OCI-LY3 (cell line): ENCODE measurements at regions not wholly inside any gene's neighbourhood (a gene's known extent, or its start where the extent isn't known, plus 50 kb on each side); places are given as distances from the start of the nearest gene placed in this dataset.

ENCODE experiments used
- H2AFZ ChIP-seq: fragments of 200-600, 300-600 bp; shearing (Covaris generic); 2 replicates; pipeline ENCODE4 v1.6.0; 2014; ENCODE audit warnings: antibody characterized with exemption, low read depth, low read length
- H3K27ac ChIP-seq: fragments of 200-600, 300-600 bp; sonication (generic); 2 replicates; pipeline ENCODE4 v1.5.1; 2014; ENCODE audit warnings: mild to moderate bottlenecking, low read length, moderate library complexity, mixed read lengths
- H3K27me3 ChIP-seq: fragments of 200-600, 300-600 bp; sonication (generic); 2 replicates; pipeline ENCODE4 v1.6.1; 2014; ENCODE audit warnings: low read depth, low read length, mixed read lengths
- H3K36me3 ChIP-seq: fragments of 200-600, 300-600 bp; sonication (generic); replicated peaks from 2 replicates; pipeline ENCODE3; 2014; ENCODE audit warnings: low read depth, low read length, mixed read lengths
- H3K4me1 ChIP-seq: fragments of 300-600, 200-600 bp; sonication (generic); 2 replicates; pipeline ENCODE4 v1.6.1; 2014; ENCODE audit warnings: low read length, mixed read lengths
- H3K4me2 ChIP-seq: fragments of 200-600, 300-600 bp; sonication (generic); 2 replicates; pipeline ENCODE4 v1.6.1; 2014; ENCODE audit warnings: low read length, mixed read lengths
- H3K4me3 ChIP-seq: fragments of 300-600, 200-600 bp; sonication (generic); 2 replicates; pipeline ENCODE4 v1.5.1; 2014; ENCODE audit warnings: antibody characterized with exemption, mild to moderate bottlenecking, low read length, moderate library complexity
- H3K79me2 ChIP-seq: fragments of 300-600, 200-600 bp; shearing (Covaris generic); 2 replicates; pipeline ENCODE4 v1.6.1; 2014; ENCODE audit warnings: mild to moderate bottlenecking, low read length, mixed read lengths
- H3K9ac ChIP-seq: fragments of 300-600, 200-600 bp; shearing (Covaris generic); 2 replicates; pipeline ENCODE4 v1.6.0; 2014; ENCODE audit warnings: mild to moderate bottlenecking, low read length, moderate library complexity
- H3K9me3 ChIP-seq: fragments of 200-600, 300-600 bp; shearing (Covaris generic); 2 replicates; pipeline ENCODE4 v1.6.1; 2014; ENCODE audit warnings: low read length, mixed read lengths; ENCODE audit not compliant: insufficient read depth
- H4K20me1 ChIP-seq: fragments of 200-600, 300-600 bp; sonication (generic); 2 replicates; pipeline ENCODE4 v1.6.1; 2016; ENCODE audit warnings: low read length, mixed read lengths; ENCODE audit not compliant: insufficient read depth
- EZH2phosphoT487 ChIP-seq: fragments of 200-600 bp; shearing (Covaris generic); IDR thresholded peaks from 2 replicates; pipeline ENCODE4 v1.6.1; 2018; ENCODE audit warnings: antibody characterized with exemption, mixed run types, low read depth
- TF ChIP-seq, protein P1 (sequence below): fragments of 200-600, 300-600 bp; sonication (generic); IDR thresholded peaks from 2 replicates; pipeline ENCODE4 v1.5.1; 2014; ENCODE audit warnings: antibody characterized with exemption, low read length, low read depth

DNA sequence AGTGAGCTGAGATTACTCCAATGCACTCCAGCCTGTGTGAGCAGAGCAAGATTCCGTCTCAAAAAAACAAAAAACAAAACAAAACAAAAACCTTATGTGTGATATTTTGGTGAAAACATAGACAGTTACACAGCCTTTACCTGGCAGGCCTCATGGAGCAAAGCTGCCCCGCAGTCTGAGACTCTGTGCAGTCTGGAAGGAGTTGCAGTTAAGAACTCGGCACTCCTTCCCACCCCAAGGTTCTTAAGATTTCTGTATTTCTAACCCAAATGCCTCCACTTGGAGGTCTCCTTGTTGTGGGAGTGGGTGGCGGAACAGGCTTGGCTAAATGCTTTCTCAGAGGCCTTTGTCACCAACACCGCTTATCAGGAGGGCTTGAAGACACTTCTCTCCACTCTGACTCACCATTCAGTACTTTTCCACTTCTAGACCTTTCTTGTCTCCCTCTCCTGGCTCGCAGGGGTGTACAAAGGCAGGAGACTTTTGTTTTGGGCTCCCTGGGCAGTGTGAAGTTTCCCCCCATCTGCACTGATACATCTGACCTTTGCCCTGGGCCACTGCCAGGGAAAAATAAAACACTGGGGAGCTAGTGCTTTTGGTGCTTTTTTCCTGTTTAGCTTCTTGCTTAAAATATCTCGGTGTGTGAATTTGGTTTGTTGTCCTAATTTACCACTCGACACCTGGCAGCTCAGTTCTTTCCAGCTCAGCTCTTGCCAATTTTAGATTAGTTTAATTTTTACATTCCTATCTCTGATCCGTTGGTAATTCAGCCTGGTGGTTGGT lies 51.3 kb upstream of the MAGI2 start:
- Histone ChIP-seq H3K27ac (no peak overlapping the region), H3K36me3 (no peaks in the 10 kb centered on the region), H3K79me2 (no peaks in the 10 kb centered on the region), H3K4me3 (no peak overlapping the region), H3K4me2 (no peak overlapping the region), H3K9ac (no peak overlapping the region), H2AFZ (no peak overlapping the region), H3K9me3 (no peaks in the 10 kb centered on the region), H3K27me3 (no peaks in the 10 kb centered on the region), H3K4me1 (no peaks in the 10 kb centered on the region), H4K20me1 (no peaks in the 10 kb centered on the region)
- no peak for TF ChIP-seq EZH2phosphoT487
- TF ChIP-seq, protein P1, sequence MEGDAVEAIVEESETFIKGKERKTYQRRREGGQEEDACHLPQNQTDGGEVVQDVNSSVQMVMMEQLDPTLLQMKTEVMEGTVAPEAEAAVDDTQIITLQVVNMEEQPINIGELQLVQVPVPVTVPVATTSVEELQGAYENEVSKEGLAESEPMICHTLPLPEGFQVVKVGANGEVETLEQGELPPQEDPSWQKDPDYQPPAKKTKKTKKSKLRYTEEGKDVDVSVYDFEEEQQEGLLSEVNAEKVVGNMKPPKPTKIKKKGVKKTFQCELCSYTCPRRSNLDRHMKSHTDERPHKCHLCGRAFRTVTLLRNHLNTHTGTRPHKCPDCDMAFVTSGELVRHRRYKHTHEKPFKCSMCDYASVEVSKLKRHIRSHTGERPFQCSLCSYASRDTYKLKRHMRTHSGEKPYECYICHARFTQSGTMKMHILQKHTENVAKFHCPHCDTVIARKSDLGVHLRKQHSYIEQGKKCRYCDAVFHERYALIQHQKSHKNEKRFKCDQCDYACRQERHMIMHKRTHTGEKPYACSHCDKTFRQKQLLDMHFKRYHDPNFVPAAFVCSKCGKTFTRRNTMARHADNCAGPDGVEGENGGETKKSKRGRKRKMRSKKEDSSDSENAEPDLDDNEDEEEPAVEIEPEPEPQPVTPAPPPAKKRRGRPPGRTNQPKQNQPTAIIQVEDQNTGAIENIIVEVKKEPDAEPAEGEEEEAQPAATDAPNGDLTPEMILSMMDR, result no peak
